ENCODE measurements at regions not wholly inside any gene's neighbourhood (a gene's known extent, or its start where the extent isn't known, plus 50 kb on each side); places are given as distances from the start of the nearest gene placed in this dataset.
A peak's percentile ranks its signal among the peaks of the same experiment; 100 is the strongest.

DNA sequence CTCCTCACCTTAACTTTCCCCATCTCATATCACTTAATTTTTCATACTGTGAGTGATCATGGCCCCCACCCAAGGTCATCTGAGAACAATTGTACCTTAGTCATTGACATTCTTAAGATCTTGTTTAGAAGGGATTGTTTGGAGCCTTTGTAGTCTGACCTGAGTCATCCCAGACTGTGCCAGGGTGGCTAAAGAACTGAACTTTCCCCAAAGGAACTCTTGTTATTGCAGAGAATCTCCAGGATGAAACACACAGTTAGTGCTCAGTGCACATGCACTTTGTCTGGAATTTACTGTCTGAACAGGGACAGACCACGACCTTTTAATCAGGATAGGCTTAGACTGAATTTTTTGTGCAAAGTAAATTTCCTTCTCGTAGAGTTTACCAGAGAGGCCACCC, 112.6 kb upstream of the CCN2 start (continued):
- TF ChIP-seq, protein P1, sequence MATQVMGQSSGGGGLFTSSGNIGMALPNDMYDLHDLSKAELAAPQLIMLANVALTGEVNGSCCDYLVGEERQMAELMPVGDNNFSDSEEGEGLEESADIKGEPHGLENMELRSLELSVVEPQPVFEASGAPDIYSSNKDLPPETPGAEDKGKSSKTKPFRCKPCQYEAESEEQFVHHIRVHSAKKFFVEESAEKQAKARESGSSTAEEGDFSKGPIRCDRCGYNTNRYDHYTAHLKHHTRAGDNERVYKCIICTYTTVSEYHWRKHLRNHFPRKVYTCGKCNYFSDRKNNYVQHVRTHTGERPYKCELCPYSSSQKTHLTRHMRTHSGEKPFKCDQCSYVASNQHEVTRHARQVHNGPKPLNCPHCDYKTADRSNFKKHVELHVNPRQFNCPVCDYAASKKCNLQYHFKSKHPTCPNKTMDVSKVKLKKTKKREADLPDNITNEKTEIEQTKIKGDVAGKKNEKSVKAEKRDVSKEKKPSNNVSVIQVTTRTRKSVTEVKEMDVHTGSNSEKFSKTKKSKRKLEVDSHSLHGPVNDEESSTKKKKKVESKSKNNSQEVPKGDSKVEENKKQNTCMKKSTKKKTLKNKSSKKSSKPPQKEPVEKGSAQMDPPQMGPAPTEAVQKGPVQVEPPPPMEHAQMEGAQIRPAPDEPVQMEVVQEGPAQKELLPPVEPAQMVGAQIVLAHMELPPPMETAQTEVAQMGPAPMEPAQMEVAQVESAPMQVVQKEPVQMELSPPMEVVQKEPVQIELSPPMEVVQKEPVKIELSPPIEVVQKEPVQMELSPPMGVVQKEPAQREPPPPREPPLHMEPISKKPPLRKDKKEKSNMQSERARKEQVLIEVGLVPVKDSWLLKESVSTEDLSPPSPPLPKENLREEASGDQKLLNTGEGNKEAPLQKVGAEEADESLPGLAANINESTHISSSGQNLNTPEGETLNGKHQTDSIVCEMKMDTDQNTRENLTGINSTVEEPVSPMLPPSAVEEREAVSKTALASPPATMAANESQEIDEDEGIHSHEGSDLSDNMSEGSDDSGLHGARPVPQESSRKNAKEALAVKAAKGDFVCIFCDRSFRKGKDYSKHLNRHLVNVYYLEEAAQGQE (IDR thresholded peaks at IDR 0.05; ENCODE audit: low read depth, low read length), result no peak
- no peak for TF ChIP-seq POLR2AphosphoS5 (IDR thresholded peaks at IDR 0.05; ENCODE audit: low read depth, low read length)
- TF ChIP-seq, protein P2, sequence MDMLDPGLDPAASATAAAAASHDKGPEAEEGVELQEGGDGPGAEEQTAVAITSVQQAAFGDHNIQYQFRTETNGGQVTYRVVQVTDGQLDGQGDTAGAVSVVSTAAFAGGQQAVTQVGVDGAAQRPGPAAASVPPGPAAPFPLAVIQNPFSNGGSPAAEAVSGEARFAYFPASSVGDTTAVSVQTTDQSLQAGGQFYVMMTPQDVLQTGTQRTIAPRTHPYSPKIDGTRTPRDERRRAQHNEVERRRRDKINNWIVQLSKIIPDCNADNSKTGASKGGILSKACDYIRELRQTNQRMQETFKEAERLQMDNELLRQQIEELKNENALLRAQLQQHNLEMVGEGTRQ (IDR thresholded peaks at IDR 0.05; ENCODE audit: borderline replicate concordance, low read depth, low read length), result no peak
- TF ChIP-seq, protein P3, sequence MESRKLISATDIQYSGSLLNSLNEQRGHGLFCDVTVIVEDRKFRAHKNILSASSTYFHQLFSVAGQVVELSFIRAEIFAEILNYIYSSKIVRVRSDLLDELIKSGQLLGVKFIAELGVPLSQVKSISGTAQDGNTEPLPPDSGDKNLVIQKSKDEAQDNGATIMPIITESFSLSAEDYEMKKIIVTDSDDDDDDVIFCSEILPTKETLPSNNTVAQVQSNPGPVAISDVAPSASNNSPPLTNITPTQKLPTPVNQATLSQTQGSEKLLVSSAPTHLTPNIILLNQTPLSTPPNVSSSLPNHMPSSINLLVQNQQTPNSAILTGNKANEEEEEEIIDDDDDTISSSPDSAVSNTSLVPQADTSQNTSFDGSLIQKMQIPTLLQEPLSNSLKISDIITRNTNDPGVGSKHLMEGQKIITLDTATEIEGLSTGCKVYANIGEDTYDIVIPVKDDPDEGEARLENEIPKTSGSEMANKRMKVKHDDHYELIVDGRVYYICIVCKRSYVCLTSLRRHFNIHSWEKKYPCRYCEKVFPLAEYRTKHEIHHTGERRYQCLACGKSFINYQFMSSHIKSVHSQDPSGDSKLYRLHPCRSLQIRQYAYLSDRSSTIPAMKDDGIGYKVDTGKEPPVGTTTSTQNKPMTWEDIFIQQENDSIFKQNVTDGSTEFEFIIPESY (IDR thresholded peaks at IDR 0.05; ENCODE audit: borderline replicate concordance, low read depth), result no peak

DNA sequence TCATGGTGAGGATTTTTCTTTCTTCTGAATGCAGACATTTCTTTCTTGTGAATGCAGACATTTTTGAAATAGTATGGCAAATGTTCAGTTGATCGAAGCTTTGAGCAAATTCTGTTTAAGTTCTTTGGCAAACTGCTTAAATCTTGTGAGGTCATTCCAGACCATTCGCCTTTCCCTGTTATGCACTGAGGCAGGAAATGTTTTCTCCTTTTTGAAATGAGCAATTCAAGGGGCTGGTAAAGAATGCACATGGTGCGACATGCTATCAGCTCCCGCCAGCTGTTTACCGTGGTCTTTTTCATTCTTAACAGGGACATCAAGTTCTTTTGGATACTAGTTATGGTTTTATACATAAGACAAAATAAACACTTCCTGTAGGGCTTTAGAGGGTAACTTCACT, 112.0 kb upstream of the CCN2 start:
- H3K4me1 ChIP-seq (ENCODE audit: control insufficient read depth in 1 of 2, insufficient read depth in 2 of 2, low read depth in 1 of 2, low read length in 1 of 2), result peaks cover 0 to 51% of the 10 kb centered on the region in 2 experiments; a peak in 2 of 4 replicates
- H3F3A ChIP-seq (replicated peaks; ENCODE audit: insufficient read depth), result peaks cover 37% of the 10 kb centered on the region
- no peaks in the 10 kb centered on the region for H3K27me3 ChIP-seq (ENCODE audit: insufficient read depth)
- peak overlapping the region; percentile 85; the same call in 1 of the 2 replicates for H2AFZ ChIP-seq (ENCODE audit: low read depth)
- ChIA-PET POLR2A (no interaction called here), CTCF (no interaction called here)
- no peak for TF ChIP-seq RFX5 (IDR thresholded peaks at IDR 0.05; ENCODE audit: low read length)
- TF ChIP-seq, protein P4, sequence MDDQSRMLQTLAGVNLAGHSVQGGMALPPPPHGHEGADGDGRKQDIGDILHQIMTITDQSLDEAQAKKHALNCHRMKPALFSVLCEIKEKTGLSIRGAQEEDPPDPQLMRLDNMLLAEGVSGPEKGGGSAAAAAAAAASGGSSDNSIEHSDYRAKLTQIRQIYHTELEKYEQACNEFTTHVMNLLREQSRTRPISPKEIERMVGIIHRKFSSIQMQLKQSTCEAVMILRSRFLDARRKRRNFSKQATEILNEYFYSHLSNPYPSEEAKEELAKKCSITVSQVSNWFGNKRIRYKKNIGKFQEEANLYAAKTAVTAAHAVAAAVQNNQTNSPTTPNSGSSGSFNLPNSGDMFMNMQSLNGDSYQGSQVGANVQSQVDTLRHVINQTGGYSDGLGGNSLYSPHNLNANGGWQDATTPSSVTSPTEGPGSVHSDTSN (IDR thresholded peaks at IDR 0.05), result no peak
- TF ChIP-seq, protein P5, sequence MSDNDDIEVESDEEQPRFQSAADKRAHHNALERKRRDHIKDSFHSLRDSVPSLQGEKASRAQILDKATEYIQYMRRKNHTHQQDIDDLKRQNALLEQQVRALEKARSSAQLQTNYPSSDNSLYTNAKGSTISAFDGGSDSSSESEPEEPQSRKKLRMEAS (IDR thresholded peaks at IDR 0.05; ENCODE audit: low read depth), result peak; percentile 13; the same call in 1 of the 2 replicates
- TF ChIP-seq EP300 (IDR thresholded peaks at IDR 0.05; ENCODE audit: borderline replicate concordance in 1 of 2, low read depth in 1 of 2, low read length in 1 of 2), result peak in 1 of 2 experiments; percentile 10; a peak in 1 of 4 replicates
- no peaks in the 10 kb centered on the region for H3K79me2 ChIP-seq (ENCODE audit: insufficient read depth)
- peak overlapping the region; percentile 60 for H3K4me2 ChIP-seq
- H3K4me3 ChIP-seq (ENCODE audit: low read depth in 2 of 2, low read length in 1 of 2), result no peak overlapping the region
- no peak for DNase-seq
- no peaks in the 10 kb centered on the region for H3K9me3 ChIP-seq
- peak overlapping the region in 1 of 2 experiments; percentile 96; a peak in 2 of 4 replicates for H3K27ac ChIP-seq (ENCODE audit: low read depth in 2 of 2, low read length in 1 of 2)
- no peaks in the 10 kb centered on the region for H3K9me2 ChIP-seq
- peak overlapping the region; percentile 77 for H3K9ac ChIP-seq
- H3K36me3 ChIP-seq (replicated peaks in 1 of 2; ENCODE audit: control insufficient read depth in 1 of 2, insufficient read depth in 2 of 2, low read length in 1 of 2), result no peaks in the 10 kb centered on the region
- H4K20me1 ChIP-seq (ENCODE audit: insufficient read depth), result no peaks in the 10 kb centered on the region
- 25% methylated on average over 5 of the region's 5 CpGs for WGBS (ENCODE audit: low lambda C conversion rate)

All from SK-N-SH (cell line).